ENCODE measurements at regions not wholly inside any gene's neighbourhood (a gene's known extent, or its start where the extent isn't known, plus 50 kb on each side); places are given as distances from the start of the nearest gene placed in this dataset.

DNA sequence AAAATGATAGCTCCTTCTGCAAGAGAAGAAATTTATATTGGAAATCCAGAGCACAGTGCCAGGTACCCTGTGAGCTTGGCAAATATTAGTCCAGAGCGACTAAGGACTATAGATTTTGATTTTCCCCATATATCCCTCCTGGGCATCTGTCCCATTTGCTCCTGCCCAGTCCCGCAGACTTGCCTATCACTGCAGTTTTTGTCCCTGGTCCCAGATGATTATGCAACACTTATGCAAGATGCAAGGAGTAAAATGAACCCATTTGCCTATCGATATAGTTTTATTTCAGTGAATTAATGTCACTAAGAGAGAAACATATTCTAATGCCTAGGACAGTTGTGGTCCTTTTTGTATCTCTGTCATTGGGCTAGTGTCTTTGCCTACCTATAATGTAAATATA, 215.9 kb upstream of the BMP4 start:
- H3K36me3 Mint-ChIP-seq, result no peaks in the 10 kb centered on the region
- H3K9me3 Mint-ChIP-seq, result no peaks in the 10 kb centered on the region
- no peak for DNase-seq (ENCODE audit: extremely low spot score, unreplicated experiment)
- H3K27me3 Mint-ChIP-seq, result peaks cover 6% of the 10 kb centered on the region
- TF ChIP-seq, protein P1, sequence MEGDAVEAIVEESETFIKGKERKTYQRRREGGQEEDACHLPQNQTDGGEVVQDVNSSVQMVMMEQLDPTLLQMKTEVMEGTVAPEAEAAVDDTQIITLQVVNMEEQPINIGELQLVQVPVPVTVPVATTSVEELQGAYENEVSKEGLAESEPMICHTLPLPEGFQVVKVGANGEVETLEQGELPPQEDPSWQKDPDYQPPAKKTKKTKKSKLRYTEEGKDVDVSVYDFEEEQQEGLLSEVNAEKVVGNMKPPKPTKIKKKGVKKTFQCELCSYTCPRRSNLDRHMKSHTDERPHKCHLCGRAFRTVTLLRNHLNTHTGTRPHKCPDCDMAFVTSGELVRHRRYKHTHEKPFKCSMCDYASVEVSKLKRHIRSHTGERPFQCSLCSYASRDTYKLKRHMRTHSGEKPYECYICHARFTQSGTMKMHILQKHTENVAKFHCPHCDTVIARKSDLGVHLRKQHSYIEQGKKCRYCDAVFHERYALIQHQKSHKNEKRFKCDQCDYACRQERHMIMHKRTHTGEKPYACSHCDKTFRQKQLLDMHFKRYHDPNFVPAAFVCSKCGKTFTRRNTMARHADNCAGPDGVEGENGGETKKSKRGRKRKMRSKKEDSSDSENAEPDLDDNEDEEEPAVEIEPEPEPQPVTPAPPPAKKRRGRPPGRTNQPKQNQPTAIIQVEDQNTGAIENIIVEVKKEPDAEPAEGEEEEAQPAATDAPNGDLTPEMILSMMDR (conservative IDR thresholded peaks at IDR 0.05), result no peak
- no peak overlapping the region for H3K4me3 Mint-ChIP-seq
- no peak overlapping the region for H3K27ac Mint-ChIP-seq
- H3K4me1 Mint-ChIP-seq (ENCODE audit: unreplicated experiment), result peaks cover 23% of the 10 kb centered on the region

DNA sequence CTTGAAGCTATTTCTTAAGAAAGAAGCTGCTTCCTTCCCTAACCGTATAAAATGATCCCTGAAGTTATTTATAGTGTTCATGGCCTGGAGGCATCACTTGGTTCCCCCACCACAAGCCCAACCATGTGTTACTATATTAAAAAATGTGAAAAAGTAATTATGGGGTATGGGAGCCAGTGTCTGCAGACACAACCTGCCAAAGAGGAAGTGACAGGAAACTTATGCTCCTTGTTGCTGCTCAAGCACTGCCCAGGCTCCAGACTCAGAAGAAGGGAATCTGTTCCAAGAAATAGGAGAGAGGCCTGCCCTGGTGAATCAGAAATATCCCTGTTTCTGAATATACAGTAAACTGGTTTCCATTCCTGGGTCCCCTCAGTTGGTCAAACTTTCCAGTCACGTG, 217.2 kb upstream of the BMP4 start:
- peaks cover 34% of the 10 kb centered on the region for H3K4me1 Mint-ChIP-seq (ENCODE audit: unreplicated experiment)
- H3K27me3 Mint-ChIP-seq, result peaks cover 6% of the 10 kb centered on the region
- H3K4me3 Mint-ChIP-seq, result no peak overlapping the region
- no peaks in the 10 kb centered on the region for H3K9me3 Mint-ChIP-seq
- TF ChIP-seq, protein P1 (conservative IDR thresholded peaks at IDR 0.05), result no peak
- H3K27ac Mint-ChIP-seq, result no peak overlapping the region
- no peak for DNase-seq (ENCODE audit: extremely low spot score, unreplicated experiment)
- H3K36me3 Mint-ChIP-seq, result no peaks in the 10 kb centered on the region

DNA sequence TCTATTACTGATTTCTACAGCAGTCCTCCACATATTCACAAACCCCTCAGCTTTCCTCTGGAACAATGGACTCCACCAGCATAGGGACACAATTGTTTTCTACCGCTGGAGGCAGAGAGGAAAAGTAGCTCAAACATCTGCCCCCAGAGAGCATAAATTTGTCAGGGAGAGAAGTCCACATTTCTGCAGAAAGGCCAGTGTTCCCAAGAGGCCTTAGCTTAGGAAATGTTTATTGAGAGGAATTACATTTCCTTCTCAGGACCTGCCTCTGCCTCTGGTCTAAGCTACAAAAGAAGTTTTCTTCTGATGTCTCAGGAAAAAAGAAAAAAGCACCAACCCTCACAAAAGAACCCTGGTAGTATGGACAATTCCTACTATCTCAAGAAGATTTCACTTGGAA, 217.8 kb upstream of the BMP4 start:
- TF ChIP-seq, protein P1 (conservative IDR thresholded peaks at IDR 0.05), result no peak
- no peak overlapping the region for H3K4me3 Mint-ChIP-seq
- no peaks in the 10 kb centered on the region for H3K36me3 Mint-ChIP-seq
- peaks cover 33% of the 10 kb centered on the region for H3K4me1 Mint-ChIP-seq (ENCODE audit: unreplicated experiment)
- no peaks in the 10 kb centered on the region for H3K9me3 Mint-ChIP-seq
- no peak overlapping the region for H3K27ac Mint-ChIP-seq
- no peak for DNase-seq (ENCODE audit: extremely low spot score, unreplicated experiment)
- H3K27me3 Mint-ChIP-seq, result peaks cover 12% of the 10 kb centered on the region

DNA sequence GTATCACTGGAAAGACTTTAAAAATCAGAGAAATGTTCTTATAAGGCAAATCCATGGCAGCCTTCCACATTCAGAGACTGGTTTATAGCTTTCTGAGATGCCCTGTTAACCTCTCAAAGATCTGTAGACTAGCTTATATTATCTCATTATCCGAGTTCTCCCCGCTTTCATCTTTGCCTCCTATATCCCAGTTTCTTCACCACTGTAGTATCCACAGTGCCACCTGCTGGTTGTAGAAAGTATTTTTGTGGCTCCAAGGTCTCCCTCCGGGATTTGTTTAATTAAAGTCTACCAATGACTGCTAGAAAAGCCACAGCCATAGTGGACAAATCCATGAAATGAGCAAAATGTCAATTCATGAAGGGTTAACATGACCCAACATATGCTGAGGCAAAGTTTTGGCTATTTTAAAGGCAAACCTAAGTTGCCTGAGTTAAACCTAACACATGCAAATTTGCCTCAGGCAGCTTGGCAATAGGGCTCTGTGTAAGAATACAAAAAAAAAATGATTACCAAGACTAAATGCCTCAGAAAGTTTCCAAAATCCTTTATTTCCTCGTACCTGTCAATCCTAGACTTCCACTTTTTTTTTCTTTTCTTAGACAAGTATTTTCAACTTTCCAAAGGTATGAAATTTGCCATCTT, 218.8 kb upstream of the BMP4 start:
- TF ChIP-seq, protein P1 (conservative IDR thresholded peaks at IDR 0.05), result peak; percentile 95
- no peak overlapping the region for H3K4me3 Mint-ChIP-seq
- no peaks in the 10 kb centered on the region for H3K9me3 Mint-ChIP-seq
- no peak for DNase-seq (ENCODE audit: extremely low spot score, unreplicated experiment)
- no peaks in the 10 kb centered on the region for H3K36me3 Mint-ChIP-seq
- H3K27me3 Mint-ChIP-seq, result peaks cover 12% of the 10 kb centered on the region
- H3K27ac Mint-ChIP-seq, result no peak overlapping the region
- peaks cover 28% of the 10 kb centered on the region for H3K4me1 Mint-ChIP-seq (ENCODE audit: unreplicated experiment)

DNA sequence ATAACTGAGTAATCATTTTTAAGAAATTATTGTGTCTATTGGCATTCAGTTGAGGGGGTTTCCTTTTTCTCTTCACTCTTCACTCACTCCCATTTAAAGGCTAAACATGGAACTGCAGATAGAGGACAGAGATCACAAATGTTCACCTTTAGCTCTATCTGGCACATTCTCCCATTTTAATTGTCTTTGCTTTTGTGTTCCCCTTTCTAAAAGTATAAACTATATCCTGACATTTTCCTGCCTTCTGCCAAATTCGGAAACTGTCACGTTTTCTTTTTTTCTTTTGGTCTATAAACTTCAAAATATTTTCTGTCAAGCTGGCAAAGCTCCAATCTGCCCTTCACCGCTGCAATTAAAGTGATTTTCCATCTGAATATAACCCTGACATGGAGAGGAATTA, 219.8 kb upstream of the CDKN3 start:
- H3K9me3 Mint-ChIP-seq, result no peaks in the 10 kb centered on the region
- no peak overlapping the region for H3K27ac Mint-ChIP-seq
- TF ChIP-seq, protein P1 (conservative IDR thresholded peaks at IDR 0.05), result peak; percentile 20
- H3K4me1 Mint-ChIP-seq (ENCODE audit: unreplicated experiment), result peaks cover 28% of the 10 kb centered on the region
- H3K4me3 Mint-ChIP-seq, result no peak overlapping the region
- DNase-seq (ENCODE audit: extremely low spot score, unreplicated experiment), result no peak
- H3K27me3 Mint-ChIP-seq, result peaks cover 16% of the 10 kb centered on the region
- H3K36me3 Mint-ChIP-seq, result no peaks in the 10 kb centered on the region
